Fibroblast of gingiva (primary cell): ENCODE measurements at regions not wholly inside any gene's neighbourhood (a gene's known extent, or its start where the extent isn't known, plus 50 kb on each side); places are given as distances from the start of the nearest gene placed in this dataset.

ENCODE experiments used
- DNase-seq: peaks from one replicate; pipeline ENCODE4 v3.0.0-alpha.2; 2011; ENCODE audit warnings: low read depth

DNA sequence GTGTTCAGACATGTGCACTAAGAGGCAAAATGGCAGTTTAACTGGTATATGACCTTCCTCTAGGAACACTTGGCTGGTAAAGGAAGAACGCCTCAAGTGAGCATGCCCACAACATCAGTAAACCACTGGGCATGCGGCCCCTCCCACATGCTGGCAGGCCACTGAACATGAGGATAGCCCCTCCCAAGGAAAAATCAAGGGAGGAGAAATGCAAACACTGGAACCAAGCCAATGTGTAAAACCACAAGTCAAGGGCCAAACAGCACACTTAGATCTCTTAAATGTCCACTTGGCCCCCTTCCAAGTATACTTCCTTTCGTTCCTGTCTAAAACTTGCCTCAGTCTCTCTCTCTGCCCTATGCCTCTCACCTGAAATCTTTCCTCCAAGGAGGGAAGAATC lies 980.8 kb downstream of the TSN start:
- DNase-seq = no peak

- DNase-seq = no peak
Measured at GRCh38 chr2:122737429-122738077, 982.1 kb downstream of the TSN start.

DNA sequence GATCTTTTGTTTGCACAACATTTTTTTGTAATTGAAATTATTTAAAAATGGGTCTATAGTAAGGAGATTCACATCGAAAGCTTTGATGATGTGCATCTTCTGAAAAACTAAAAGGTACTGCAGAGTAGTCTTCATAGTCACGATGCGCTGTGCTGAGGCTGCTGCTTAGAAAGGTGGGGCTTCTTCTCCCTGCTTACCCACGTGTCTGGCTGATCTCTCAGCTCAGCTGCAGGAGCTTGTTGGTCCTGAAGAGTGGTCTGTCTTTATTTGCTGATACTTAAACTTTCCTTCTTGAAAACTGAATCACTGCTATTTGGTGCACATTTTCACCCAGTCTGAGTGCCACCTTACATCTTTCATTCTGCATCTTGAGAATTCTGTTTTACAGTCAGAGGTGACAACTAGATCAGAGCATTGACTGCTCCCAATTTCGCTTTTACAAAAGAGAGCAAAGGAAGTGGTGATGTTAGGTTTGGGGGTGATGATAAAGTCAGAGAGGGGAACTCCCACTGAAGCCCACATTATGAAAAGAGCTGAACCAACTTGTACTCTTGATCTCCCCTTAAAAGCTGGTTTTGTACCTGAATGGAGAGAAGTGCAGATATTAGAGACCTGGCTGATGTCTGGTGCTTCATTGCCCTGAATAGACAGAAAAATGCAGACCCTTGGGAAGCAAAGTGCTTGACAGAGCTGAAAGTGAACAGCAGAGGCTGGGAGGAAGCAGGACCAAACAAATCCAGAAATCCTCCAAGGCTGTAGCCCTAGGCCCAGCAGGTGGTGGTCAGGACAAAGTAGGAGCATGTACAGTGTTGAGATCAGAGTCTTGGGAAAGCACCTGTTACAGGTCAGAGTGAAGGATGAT lies 984.5 kb downstream of the TSN start:
- no peak for DNase-seq

- DNase-seq = no peak
Measured at GRCh38 chr2:122740594-122740948, 985.1 kb downstream of the TSN start.

- no peak for DNase-seq
Measured at GRCh38 chr2:122741403-122741802, 986.0 kb downstream of the TSN start.

DNA sequence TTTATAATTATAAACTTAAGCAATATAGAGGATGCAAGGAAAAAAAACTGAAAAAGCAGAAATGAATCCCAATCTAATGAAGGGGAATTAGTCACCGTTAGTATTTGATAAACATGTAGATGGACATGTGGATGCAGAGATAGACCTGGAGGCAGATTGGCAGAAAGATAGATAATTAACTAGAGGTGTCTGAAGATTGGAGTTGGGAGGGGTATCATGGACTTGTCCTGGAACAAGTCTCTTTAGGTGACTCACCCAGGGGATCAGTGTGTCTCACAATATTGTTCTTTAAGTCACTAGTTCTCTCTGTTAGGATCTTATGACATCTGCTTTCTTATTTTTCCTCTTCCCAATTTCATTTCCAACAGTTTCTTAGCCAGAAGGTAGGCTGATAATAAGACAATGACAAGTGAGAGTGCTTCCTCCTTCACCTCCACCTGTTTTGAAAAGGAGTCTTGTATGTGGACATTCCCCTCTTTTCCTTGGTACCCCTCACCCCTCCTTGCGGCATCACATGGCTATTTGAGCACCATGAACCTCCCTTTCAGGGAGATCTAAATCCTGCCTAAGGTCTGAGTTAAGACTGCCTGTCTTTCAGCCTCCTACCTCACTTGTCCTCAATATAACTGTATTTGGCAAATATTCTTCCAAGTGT lies 987.7 kb downstream of the TSN start:
- no peak for DNase-seq

DNA sequence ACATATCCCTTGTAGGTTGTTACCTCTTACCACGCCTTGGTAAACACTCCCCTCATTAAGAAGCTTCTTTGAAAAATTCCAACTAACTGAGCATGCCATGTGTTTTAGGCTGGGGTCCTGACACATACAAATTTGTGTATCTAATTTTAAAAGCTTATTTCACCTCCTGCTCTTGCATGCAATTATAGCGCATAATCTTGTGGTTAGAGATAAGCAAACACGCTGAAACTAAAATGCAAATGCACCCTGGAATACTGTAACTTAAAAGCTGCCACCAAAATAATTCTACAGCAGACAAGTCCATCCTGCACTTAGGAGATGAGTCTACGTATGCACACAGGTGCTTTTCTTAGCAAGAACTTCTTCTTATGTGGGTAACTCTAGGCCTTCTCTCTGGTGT lies 990.2 kb downstream of the TSN start:
- DNase-seq = no peak

GRCh38 chr2:122747670-122748069 lies 992.2 kb downstream of the TSN start:
- no peak for DNase-seq

DNA sequence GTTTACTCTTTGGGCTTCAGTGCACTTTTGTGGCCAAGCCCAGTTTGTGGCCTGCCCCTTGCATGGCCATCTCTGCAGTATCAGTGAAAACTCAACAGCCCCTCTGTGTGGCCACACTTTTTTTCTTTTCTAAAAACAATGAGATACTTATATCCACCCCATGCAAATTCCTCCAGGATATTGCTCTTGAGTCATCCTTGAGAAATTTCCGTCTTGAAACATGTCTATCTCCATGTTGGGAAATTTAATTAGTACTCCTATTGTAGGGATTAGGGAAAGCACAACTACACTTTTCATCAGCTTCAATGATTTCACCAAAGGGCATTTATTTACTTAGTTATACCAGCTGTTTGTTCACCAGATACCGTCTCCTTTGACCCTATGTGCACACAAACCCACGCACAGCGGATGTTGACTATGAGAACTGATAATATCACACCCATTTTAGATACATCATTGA lies 993.1 kb downstream of the TSN start:
- DNase-seq = no peak

DNA sequence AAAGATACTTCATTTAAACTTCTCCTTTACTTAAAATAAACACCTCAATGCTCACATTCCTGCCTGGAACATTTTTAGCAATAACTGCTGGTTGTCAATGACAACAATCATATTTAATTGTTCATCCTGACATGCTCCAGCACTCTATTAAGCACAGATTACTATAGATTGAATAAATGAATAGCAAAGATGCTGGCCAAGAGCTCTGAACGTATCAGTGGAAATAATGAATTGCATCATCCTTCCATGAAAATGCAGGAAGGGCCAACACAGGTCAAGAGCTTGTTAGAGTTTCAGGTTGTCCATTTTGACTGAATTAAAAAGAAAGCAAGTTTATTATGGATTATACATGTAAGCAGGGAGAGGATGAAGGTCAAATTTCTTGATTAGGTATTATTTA lies 994.0 kb downstream of the TSN start:
- no peak for DNase-seq

GRCh38 chr2:122750095-122750494 lies 994.6 kb downstream of the TSN start:
- DNase-seq = no peak

GRCh38 chr2:122750808-122751207 lies 995.4 kb downstream of the TSN start:
- no peak for DNase-seq

- DNase-seq = no peak
Measured at GRCh38 chr2:122753336-122753735, 997.9 kb downstream of the TSN start.

GRCh38 chr2:122754561-122754960 lies 999.1 kb downstream of the TSN start:
- no peak for DNase-seq

- DNase-seq = no peak
Measured at GRCh38 chr2:122755281-122755780, 999.9 kb downstream of the TSN start.

- DNase-seq = no peak
Measured at GRCh38 chr2:122758967-122759366, 1003.5 kb downstream of the TSN start.

- DNase-seq = no peak
Measured at GRCh38 chr2:122764014-122764413, 1008.6 kb downstream of the TSN start.

- no peak for DNase-seq
Measured at GRCh38 chr2:122780251-122780650, 1024.8 kb downstream of the TSN start.

DNA sequence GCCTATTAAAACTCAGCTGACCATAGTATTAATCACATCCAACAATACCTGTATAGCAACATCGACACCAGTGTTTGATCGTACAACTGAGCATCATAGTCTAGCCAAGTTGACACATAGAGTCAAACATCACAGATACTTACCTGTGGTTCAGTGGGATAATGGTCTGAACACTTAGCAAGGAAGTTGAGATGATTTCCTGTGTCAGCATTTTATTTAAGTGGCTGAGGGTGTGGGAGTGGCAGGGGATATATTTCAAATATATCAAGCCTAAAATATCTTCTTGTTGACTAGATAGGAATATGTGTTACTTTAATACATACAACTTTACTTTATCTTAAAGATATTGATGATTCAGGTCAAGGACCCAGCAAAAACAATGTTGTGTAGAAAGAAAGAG lies 1038.6 kb downstream of the TSN start:
- no peak for DNase-seq

- no peak for DNase-seq
Measured at GRCh38 chr2:122795763-122796162, 1040.3 kb downstream of the TSN start.

- no peak for DNase-seq
Measured at GRCh38 chr2:122799391-122799790, 1043.9 kb downstream of the TSN start.

DNA sequence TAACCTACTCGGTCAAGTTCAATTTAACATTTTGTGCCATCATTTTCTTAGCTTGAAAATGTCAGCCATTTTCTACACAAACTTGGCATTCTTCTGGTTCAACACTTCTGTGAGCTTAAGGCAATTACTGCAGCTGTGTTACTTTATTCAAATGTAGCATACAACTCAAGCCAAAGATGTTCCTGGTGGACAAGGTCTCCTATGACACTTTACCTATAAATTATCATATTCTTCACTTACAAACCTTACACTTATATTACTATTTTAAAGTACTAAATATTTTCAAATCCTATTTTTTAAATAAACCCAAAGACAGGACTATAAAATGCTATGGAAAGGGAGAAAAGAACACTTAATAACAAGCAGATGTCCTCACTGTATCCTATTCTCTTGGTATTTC lies 1045.3 kb downstream of the TSN start:
- DNase-seq = no peak

GRCh38 chr2:122804494-122804893 lies 1049.0 kb downstream of the TSN start:
- no peak for DNase-seq
